Mesodermal cell (in vitro differentiated cells): ENCODE measurements at regions not wholly inside any gene's neighbourhood (a gene's known extent, or its start where the extent isn't known, plus 50 kb on each side); places are given as distances from the start of the nearest gene placed in this dataset.

Source experiments
- H3K27ac ChIP-seq: 2 replicates; pipeline ENCODE4 v1.7.0; 2013; ENCODE audit warnings: mild to moderate bottlenecking, low read depth, low read length, moderate library complexity; ENCODE audit not compliant: severe bottlenecking
- H3K36me3 ChIP-seq: 2 replicates; pipeline ENCODE4 v1.7.1; 2013; ENCODE audit warnings: mild to moderate bottlenecking, low read length, moderate library complexity; ENCODE audit not compliant: control insufficient read depth, insufficient read depth
- H3K4me1 ChIP-seq: one replicate; pipeline ENCODE4 v1.7.1; 2013; ENCODE audit warnings: mild to moderate bottlenecking, low read length; ENCODE audit not compliant: insufficient read depth, control insufficient read depth, poor library complexity, severe bottlenecking
- H3K4me3 ChIP-seq: 2 replicates; pipeline ENCODE4 v1.7.0; 2013; ENCODE audit warnings: low read length, control low read depth, mild to moderate bottlenecking; ENCODE audit not compliant: insufficient read depth, poor library complexity, severe bottlenecking; ENCODE audit errors: extremely low read depth
- H3K9me3 ChIP-seq: 2 replicates; pipeline ENCODE4 v1.7.1; 2013; ENCODE audit warnings: mild to moderate bottlenecking, low read length, moderate library complexity; ENCODE audit not compliant: control insufficient read depth
- WGBS, 2 experiments: methylation state at CpG; one replicate each; pipeline ENCODE4 v1.1.5; 2013; ENCODE audit warnings: missing lambda C conversion rate in 2 of 2; ENCODE audit not compliant: insufficient coverage in 2 of 2; 5-methylcytosine and 5-hydroxymethylcytosine counted together

GRCh38 chr9:4933861-4934260 lies 51.2 kb upstream of the JAK2 start:
- Histone ChIP-seq H3K4me3 (no peak overlapping the region), H3K27ac (no peak overlapping the region), H3K9me3 (no peaks in the 10 kb centered on the region), H3K4me1 (peaks cover under 1% of the 10 kb centered on the region), H3K36me3 (no peaks in the 10 kb centered on the region)
- 80 to 100% methylated on average over 1 to 2 of the region's 2 CpGs for WGBS, 2 experiments

GRCh38 chr9:4935001-4935672 lies 49.9 kb upstream of the JAK2 start:
- Histone ChIP-seq H3K4me3 (no peak overlapping the region), H3K9me3 (no peaks in the 10 kb centered on the region), H3K27ac (no peak overlapping the region), H3K36me3 (no peaks in the 10 kb centered on the region), H3K4me1 (peaks cover 8% of the 10 kb centered on the region)
- WGBS, 2 experiments, result 71 to 100% methylated on average over 1 of the region's 4 CpGs
